ENCODE measurements at regions not wholly inside any gene's neighbourhood (a gene's known extent, or its start where the extent isn't known, plus 50 kb on each side); places are given as distances from the start of the nearest gene placed in this dataset.

GRCh38 chr5:167008705-167009104 lies 1282.7 kb upstream of the WWC1 start:
- TF ChIP-seq CTCF (IDR thresholded peaks at IDR 0.05) (no peak), ZFX (IDR thresholded peaks at IDR 0.05; ENCODE audit: borderline replicate concordance) (no peak)
